Endodermal cell (in vitro differentiated cells): ENCODE measurements at regions not wholly inside any gene's neighbourhood (a gene's known extent, or its start where the extent isn't known, plus 50 kb on each side); places are given as distances from the start of the nearest gene placed in this dataset.
A peak's percentile ranks its signal among the peaks of the same experiment; 100 is the strongest.
"Not testable (repeated sequence)": the region's sequence is repeated elsewhere in the genome, so short reads cannot be mapped to it uniquely, and the experiment has no call there.

ENCODE experiments used
- DNase-seq: peaks from one replicate; pipeline ENCODE4 v3.0.0-alpha.2; 2017
- H3K27ac ChIP-seq: 2 replicates; pipeline ENCODE4 v1.5.1; 2013; ENCODE audit warnings: mild to moderate bottlenecking, low read depth, low read length, moderate library complexity
- H3K27me3 ChIP-seq: 2 replicates; pipeline ENCODE4 v1.6.1; 2013; ENCODE audit warnings: mild to moderate bottlenecking, low read length, moderate library complexity; ENCODE audit not compliant: insufficient read depth, control insufficient read depth, poor library complexity, severe bottlenecking
- H3K36me3 ChIP-seq: 2 replicates; pipeline ENCODE4 v1.7.0; 2013; ENCODE audit warnings: mild to moderate bottlenecking, low read length, moderate library complexity; ENCODE audit not compliant: control insufficient read depth, insufficient read depth
- H3K4me1 ChIP-seq: one replicate; pipeline ENCODE4 v1.7.0; 2013; ENCODE audit warnings: low read length; ENCODE audit not compliant: control insufficient read depth, insufficient read depth
- H3K4me3 ChIP-seq: 2 replicates; pipeline ENCODE4 v1.5.1; 2013; ENCODE audit warnings: mild to moderate bottlenecking, low read length, moderate library complexity
- H3K9ac ChIP-seq: 2 replicates; pipeline ENCODE4 v1.6.1; 2013; ENCODE audit warnings: mild to moderate bottlenecking, low read length, moderate library complexity; ENCODE audit not compliant: poor library complexity, severe bottlenecking; ENCODE audit errors: extremely low read depth
- H3K9me3 ChIP-seq: 2 replicates; pipeline ENCODE4 v1.6.1; 2013; ENCODE audit warnings: mild to moderate bottlenecking, low read length, moderate library complexity; ENCODE audit not compliant: control insufficient read depth
- H3K27ac Mint-ChIP-seq: 2 replicates; pipeline ENCODE4 v1.8.0; 2020; ENCODE audit warnings: mixed read lengths
- H3K27me3 Mint-ChIP-seq: 2 replicates; pipeline ENCODE4 v1.8.0; 2021; ENCODE audit warnings: mild to moderate bottlenecking, mixed read lengths; ENCODE audit not compliant: insufficient read depth
- H3K36me3 Mint-ChIP-seq: 2 replicates; pipeline ENCODE4 v1.8.0; 2020; ENCODE audit warnings: low read depth, mixed read lengths
- H3K4me1 Mint-ChIP-seq: 2 replicates; pipeline ENCODE4 v1.8.0; 2020; ENCODE audit warnings: mixed read lengths
- H3K4me3 Mint-ChIP-seq: 2 replicates; pipeline ENCODE4 v1.8.0; 2020; ENCODE audit warnings: mild to moderate bottlenecking, moderate library complexity, mixed read lengths
- H3K9me3 Mint-ChIP-seq: 2 replicates; pipeline ENCODE4 v1.8.0; 2020; ENCODE audit warnings: mild to moderate bottlenecking, mixed read lengths
- CTCF ChIP-seq: fragments of 200-600 bp; sonication (generic); conservative IDR thresholded peaks from 2 replicates; pipeline ENCODE4 v1.5.0; 2021; ENCODE audit warnings: antibody characterized with exemption, mild to moderate bottlenecking
- WGBS, 2 experiments: methylation state at CpG; one replicate each; pipeline versions ENCODE4 v1.1.5 to v1.1.7; 2013; ENCODE audit warnings: missing lambda C conversion rate in 2 of 2, mixed read lengths in 1 of 2; ENCODE audit not compliant: insufficient coverage in 1 of 2, insufficient read length in 1 of 2; 5-methylcytosine and 5-hydroxymethylcytosine counted together

GRCh38 chr4:133268205-133268604 lies 119.1 kb downstream of the PCDH10 start:
- H3K4me1 Mint-ChIP-seq, result peaks cover 31% of the 10 kb centered on the region
- no peaks in the 10 kb centered on the region for H3K9me3 ChIP-seq
- H3K27me3 ChIP-seq, result no peaks in the 10 kb centered on the region
- peak overlapping the region; percentile 88 for H3K4me3 ChIP-seq
- no peak for TF ChIP-seq CTCF
- H3K27me3 Mint-ChIP-seq, result no peaks in the 10 kb centered on the region
- H3K4me1 ChIP-seq, result peaks cover 16% of the 10 kb centered on the region
- H3K9ac ChIP-seq, result peak overlapping the region; percentile 77
- peak; percentile 82 for DNase-seq
- H3K36me3 Mint-ChIP-seq, result peaks cover 10% of the 10 kb centered on the region
- no peak overlapping the region for H3K4me3 Mint-ChIP-seq
- no peaks in the 10 kb centered on the region for H3K9me3 Mint-ChIP-seq
- peaks cover 13% of the 10 kb centered on the region for H3K36me3 ChIP-seq
- WGBS, 2 experiments, result 32 to 45% methylated on average over 16 to 17 of the region's 17 CpGs
- H3K27ac ChIP-seq, result no peak overlapping the region
- no peak overlapping the region for H3K27ac Mint-ChIP-seq

- not testable (repeated sequence) for H3K27me3 Mint-ChIP-seq, H3K36me3 Mint-ChIP-seq, H3K9me3 Mint-ChIP-seq, H3K9me3 ChIP-seq, H3K27ac ChIP-seq, H3K27ac Mint-ChIP-seq, H3K27me3 ChIP-seq, H3K4me3 Mint-ChIP-seq
- WGBS, 2 experiments, result 14 to 53% methylated on average over 4 to 7 of the region's 7 CpGs
- peak overlapping the region; percentile 88 for H3K4me3 ChIP-seq
- H3K4me1 Mint-ChIP-seq, result peaks cover 35% of the 10 kb centered on the region
- peak; percentile 81 for DNase-seq
- peak overlapping the region; percentile 77 for H3K9ac ChIP-seq
- H3K4me1 ChIP-seq, result peaks cover 16% of the 10 kb centered on the region
- H3K36me3 ChIP-seq, result peaks cover 12% of the 10 kb centered on the region
Measured at GRCh38 chr4:133267506-133267905, 118.4 kb downstream of the PCDH10 start.

GRCh38 chr4:133266966-133267365 lies 117.9 kb downstream of the PCDH10 start:
- H3K4me1 Mint-ChIP-seq, result peaks cover 35% of the 10 kb centered on the region
- DNase-seq, result peak; percentile 69
- Histone ChIP-seq H3K9ac (peak overlapping the region; percentile 77), H3K36me3 (peaks cover 12% of the 10 kb centered on the region), H3K4me3 (peak overlapping the region; percentile 88), H3K4me1 (peaks cover 16% of the 10 kb centered on the region)
- not testable (repeated sequence) for H3K36me3 Mint-ChIP-seq, H3K4me3 Mint-ChIP-seq, H3K27ac Mint-ChIP-seq, H3K9me3 Mint-ChIP-seq, H3K9me3 ChIP-seq, H3K27me3 Mint-ChIP-seq, H3K27me3 ChIP-seq, H3K27ac ChIP-seq
- WGBS, 2 experiments, result 41% methylated on average over 9 of the region's 11 CpGs; no CpG with 5 or more reads in 1 of the 2 experiments

GRCh38 chr4:133264251-133264650 lies 115.2 kb downstream of the PCDH10 start:
- H3K9ac ChIP-seq, result peak overlapping the region; percentile 57
- not testable (repeated sequence) for H3K9me3 ChIP-seq, H3K27me3 Mint-ChIP-seq, H3K4me3 Mint-ChIP-seq, H3K4me1 ChIP-seq, H3K27ac ChIP-seq, H3K9me3 Mint-ChIP-seq, H3K27me3 ChIP-seq, H3K27ac Mint-ChIP-seq
- H3K36me3 ChIP-seq, result peaks cover 12% of the 10 kb centered on the region
- WGBS, 2 experiments, result 27 to 63% methylated on average over 3 of the region's 3 CpGs
- H3K36me3 Mint-ChIP-seq, result peaks cover 13% of the 10 kb centered on the region
- DNase-seq, result peak; percentile 57
- peaks cover 21% of the 10 kb centered on the region for H3K4me1 Mint-ChIP-seq
- H3K4me3 ChIP-seq, result peak overlapping the region; percentile 66
